Head of caudate nucleus (tissue), 42 donors: ENCODE measurements at regions not wholly inside any gene's neighbourhood (a gene's known extent, or its start where the extent isn't known, plus 50 kb on each side); places are given as distances from the start of the nearest gene placed in this dataset.
"Not testable (repeated sequence)": the region's sequence is repeated elsewhere in the genome, so short reads cannot be mapped to it uniquely, and the experiment has no call there.

ENCODE experiments used
- DNase-seq, 42 donors: peaks; one replicate each; pipeline versions ENCODE4 v3.0.0 to v3.0.0-alpha.2; 2020 to 2021; ENCODE audit warnings: mixed read lengths in 7 of 42
- intact Hi-C: fragments of 100-400 bp; cut with DNase I; formaldehyde crosslinking; loops from one replicate; pipeline ENCODE4 v1.15.0; 2022

DNA sequence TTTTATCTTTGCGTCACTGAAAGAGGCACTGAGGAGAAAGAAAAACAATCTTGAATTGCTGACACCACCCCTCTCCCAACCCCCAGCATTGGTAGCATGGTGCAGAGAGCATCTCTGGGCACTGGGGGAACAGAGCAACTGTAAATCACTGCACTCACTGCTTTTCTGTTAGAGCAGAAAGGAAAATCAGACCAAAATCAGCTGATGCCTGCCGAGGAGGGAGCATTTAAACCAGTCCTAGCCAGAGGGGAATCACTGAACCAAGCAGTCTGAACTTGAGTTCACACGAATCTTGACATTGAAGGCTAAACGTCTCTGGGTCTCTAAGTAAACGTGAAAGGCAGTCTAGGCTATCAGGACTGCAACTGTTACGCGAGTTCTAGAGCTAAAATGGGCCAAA, 205.8 kb downstream of the SPANXN4 start:
- intact Hi-C loops: no loop called here

DNA sequence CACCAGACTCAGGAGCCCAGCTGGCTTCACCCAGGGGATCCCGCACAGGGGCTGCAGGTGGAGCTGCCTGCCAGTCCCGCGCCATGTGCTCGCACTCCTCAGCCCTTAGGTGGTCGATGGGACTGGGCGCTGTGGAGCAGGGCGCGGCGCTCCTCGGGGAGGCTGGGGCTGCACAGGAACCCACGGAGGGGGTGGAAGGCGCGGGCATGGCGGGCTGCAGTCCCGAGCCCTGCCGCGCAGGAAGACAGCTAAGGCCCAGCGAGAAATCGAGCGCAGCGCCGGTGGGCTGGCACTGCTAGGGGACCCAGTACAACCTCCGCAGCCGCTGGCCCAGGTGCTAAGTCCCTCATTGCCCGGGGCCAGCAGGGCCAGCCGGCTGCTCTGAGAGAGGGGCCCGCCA, 202.9 kb downstream of the SPANXN4 start:
- DNase-seq, intact Hi-C loops: not testable (repeated sequence)

More for the DNA sequence above, 205.8 kb downstream of the SPANXN4 start:
- DNase-seq: no peak

DNA sequence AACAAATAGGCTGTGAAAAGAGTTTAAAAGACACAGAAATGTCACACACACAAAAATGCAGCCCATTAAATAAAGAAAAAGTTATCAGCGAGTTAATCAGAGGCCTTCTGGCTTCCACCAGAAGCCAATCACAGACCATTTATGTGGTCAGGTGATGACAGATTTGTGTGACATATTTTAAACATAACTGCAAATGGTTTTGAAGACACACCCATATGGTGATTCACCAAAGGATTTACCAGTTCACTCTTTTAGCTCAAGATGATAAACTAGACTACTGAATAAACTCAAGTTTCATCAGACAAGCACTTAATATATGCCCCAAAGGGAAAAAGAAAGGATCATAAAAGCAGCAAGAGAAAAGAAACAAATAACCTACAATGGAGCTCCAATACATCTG, 181.2 kb downstream of the SPANXN4 start:
- intact Hi-C loops: no loop called here

DNA sequence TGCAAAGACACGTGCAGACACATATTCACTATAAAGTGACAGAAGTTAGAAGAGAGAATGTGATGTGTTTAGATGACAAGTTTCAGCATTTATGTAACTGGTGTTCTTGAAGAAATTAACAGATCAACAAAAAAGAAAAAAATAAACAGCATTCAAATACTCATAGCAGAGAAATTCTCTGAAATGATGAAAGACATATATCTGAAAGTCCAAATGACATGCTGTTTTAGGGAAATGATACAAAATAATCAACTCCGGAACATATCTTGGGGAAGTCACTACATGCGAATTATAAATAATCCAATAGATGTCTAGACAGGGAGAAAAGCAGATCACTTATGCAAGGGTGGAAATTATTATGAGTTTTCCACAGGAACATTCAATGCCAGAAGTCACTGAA, 146.0 kb downstream of the SPANXN4 start:
- no peak for DNase-seq
- intact Hi-C loops: no loop called here

More for the DNA sequence above, 181.2 kb downstream of the SPANXN4 start:
- no peak for DNase-seq

DNA sequence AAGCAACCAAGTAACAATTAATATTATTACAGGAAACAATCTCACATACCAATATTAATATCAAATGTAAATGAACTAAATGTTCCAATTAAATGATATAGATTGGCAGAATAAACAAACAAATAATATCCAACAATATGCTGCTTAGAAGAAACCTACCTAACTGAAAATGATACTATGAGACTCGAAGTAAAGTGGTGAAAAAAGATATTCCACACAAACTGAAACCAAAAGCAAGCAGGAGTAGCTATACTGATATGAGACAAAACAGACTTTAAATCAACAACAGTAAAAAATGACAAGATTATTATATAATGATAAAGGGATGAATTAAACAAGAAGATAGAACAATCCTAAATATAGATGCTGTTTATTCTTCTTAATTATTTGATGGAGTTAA, 140.1 kb downstream of the SPANXN4 start:
- intact Hi-C loops: no loop called here
- no peak for DNase-seq

DNA sequence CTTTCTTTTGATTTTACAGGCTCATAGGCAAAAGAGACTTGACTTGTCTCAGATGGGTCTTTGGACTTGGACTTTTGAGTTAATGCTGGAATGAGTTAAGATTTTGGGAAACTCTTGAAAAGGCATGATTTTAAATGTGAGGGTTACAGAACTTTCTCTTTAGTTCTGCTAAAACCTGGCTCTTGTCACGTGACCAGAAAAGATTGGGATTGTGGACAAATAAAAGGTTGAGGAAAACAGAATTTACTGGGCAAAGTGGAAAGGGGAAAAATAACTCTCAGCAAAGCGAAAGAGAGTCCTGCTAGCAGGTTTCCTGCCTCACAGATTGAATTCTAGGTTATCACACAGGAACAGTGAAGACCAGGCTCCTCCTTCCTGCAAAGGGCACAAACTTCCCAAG, 114.0 kb downstream of the SPANXN4 start:
- DNase-seq: no peak
- intact Hi-C loops: no loop called here

DNA sequence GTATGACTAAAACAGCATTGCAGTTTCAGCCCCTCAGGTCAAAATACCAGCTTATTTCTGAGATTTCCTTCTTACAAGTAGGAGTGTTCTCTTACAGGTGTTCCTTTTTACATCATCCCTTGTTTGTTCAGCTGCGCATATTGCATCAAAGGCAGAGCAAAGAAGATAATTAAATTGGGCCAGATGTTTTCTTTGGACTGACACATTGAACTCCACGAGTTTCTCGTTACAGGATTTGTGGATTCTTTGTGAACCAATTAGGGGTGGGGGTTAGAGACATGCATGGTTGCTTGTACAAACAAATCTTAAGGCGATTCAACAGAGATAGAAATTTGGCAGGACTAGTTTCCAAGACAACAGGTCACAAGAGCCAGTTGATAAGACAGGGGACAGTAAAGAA, 95.7 kb downstream of the SPANXN4 start:
- no peak for DNase-seq
- intact Hi-C loops: no loop called here

DNA sequence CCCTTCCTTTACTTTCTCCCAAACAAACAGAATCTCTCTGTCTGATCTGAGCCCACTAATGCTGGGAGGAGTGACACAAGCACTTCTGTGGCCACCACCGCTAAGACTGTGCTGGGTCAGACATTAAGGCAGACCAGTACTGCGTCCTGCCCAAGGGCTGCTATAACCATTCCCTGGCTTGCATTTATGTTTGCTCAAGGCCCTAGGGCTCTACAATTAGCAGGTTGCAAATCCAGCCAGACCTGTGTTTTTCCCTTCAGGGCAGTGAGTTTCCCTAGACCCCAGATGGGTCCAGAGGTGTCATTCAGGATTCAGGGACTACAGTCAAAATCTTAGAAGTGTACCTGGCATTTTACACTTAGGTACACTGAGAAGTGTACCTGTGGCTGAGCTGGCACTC, 89.7 kb downstream of the SPANXN4 start:
- no peak for DNase-seq
- intact Hi-C loops: no loop called here

DNA sequence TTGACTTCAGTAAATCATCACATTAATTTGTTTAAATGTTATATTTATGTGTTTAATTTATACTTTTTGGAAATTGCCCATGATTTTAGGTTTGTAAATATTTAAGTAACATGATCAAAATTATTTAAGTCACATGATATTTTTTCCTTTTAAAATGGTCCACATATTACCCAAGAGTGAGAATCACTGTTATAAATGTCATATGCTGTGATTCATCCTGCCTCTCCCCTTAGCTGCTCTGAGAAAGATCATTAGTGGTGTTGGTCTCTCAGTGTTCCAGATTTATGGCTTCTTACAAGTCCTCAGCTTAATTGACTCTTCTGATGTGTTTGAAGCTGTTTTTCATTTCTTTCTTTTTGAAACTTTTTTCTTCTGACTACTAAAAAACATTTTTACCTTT, 70.1 kb downstream of the SPANXN4 start:
- DNase-seq: no peak
- intact Hi-C loops: no loop called here

DNA sequence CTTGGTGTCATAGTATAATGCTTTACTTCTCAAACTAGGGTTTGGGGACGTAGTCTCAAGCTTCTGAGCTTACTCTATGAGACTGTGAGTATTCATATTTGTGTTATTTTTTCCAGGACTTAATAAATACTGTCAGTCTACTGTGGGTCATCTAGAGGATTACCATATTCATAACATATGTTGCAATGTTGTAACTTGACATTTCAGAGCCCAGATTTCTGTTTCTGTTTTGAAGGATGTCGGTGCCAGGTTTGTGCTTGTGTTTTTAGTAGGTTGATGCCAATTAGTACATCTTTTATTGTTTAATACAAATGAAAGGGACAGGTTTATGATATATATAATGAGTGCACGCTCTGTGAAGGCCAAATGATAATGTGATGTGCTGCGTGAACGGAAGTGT, 69.6 kb downstream of the SPANXN4 start:
- intact Hi-C loops: no loop called here
- no peak for DNase-seq

DNA sequence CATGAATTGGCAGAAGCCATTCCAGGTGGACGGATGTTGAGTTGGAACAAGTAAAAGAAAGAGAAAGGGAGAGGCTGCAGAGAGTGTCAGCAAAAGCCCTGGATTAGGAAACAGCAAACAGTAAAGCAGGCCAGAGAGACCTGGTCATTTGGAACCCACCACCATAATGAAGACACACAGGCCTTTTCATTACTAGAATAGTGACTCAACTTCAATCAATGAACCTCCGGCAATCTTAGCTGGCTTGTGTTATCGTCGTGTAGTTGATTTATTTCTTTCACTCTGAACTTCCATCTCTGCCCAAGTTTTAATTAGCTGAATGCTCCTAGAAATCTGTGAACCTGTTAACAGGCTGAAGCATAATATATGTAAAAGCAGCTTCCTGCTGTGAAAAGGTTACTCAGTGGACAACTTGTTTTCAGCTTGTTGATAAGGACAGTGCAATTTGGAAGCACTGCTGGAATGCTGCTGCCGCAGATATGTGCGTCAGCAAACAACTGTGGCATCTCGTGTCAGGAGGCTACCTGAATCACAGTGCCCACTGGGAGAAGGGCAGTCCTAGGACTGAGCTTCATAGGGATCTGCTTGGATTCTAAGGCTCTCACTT, 68.8 kb downstream of the SPANXN4 start:
- intact Hi-C loops: no loop called here
- DNase-seq: no peak
